Neural progenitor cell (in vitro differentiated cells): ENCODE measurements at regions not wholly inside any gene's neighbourhood (a gene's known extent, or its start where the extent isn't known, plus 50 kb on each side); places are given as distances from the start of the nearest gene placed in this dataset.

ENCODE experiments used
- CTCF ChIP-seq: fragments of 200-600 bp; sonication (generic); IDR thresholded peaks from 2 replicates; pipeline ENCODE4 v1.5.1; 2017; ENCODE audit warnings: antibody characterized with exemption, mild to moderate bottlenecking
- EZH2 ChIP-seq: fragments of 200-600 bp; sonication (generic); IDR thresholded peaks from 2 replicates; pipeline ENCODE4 v1.6.1; 2017; ENCODE audit warnings: antibody characterized with exemption, mild to moderate bottlenecking, moderate library complexity

- TF ChIP-seq CTCF (no peak), EZH2 (no peak)
These were observed 150.0 kb upstream of the LRP1B start for GRCh38 chr2:142280831-142281230.
